Ammon's horn (tissue), 1 donor: ENCODE measurements at regions not wholly inside any gene's neighbourhood (a gene's known extent, or its start where the extent isn't known, plus 50 kb on each side); places are given as distances from the start of the nearest gene placed in this dataset.
"Not testable (repeated sequence)": the region's sequence is repeated elsewhere in the genome, so short reads cannot be mapped to it uniquely, and the experiment has no call there.

Experiments
- DNase-seq: peaks from one replicate; pipeline ENCODE4 v3.0.0-alpha.2; 2016; ENCODE audit warnings: low spot score

DNA sequence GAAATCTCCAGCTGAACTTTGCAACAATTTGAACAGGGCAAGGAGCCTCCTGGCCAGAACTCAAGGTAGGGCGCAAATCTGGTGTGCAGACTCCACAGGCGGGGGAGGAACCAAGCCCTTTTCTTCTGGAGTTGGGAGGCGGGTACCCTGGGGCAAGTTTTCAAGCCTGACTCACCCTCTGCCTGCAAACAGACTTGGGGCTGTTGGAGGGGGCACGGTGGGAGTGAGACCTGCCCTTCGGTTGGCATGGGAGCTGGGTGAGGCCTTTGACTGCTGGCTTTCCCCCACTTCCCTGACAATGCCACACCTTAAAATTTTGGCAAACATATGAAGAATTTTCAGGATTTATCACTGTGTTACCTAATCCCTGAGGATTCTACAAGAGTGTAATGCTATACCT is 709.8 kb upstream of the DIAPH2 start:
- DNase-seq: no peak

DNA sequence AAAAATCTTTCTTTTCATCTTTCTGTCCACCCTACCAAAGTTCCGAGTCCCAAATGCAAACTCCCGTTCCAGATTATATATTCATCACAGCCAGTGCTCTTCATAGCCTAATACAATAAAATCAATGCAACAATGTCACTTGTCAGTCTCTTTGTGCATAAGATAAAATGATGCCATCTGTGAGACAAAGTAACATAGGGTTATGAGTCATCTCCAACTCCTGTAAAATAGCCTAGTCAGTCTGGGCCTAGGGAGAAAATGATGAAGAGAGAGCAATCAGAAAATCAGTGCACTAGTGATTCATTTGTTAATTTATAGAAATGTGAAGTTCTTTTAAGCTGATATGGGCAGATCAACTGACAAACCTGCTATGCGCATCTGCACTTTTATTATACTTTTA is 689.1 kb upstream of the DIAPH2 start:
- DNase-seq: peak; percentile 2

DNA sequence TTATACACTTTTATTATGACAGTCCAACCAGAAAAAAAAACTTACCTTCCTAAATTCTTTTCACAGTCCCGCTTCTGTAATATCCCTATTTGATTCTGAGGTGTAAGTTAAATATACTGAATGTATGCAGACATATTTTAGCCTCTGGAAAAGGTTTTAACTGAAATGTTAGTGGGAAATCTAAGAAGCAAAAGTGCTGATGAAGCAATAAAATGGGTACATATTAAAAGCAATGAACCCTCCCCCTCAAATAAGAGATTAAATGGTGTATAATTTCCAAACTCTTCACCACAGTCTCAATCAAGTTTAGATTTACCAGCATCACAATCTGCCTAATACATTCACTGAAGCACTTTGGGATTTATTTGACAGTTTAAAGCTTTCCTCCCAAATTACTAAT is 688.3 kb upstream of the DIAPH2 start:
- no peak for DNase-seq

DNA sequence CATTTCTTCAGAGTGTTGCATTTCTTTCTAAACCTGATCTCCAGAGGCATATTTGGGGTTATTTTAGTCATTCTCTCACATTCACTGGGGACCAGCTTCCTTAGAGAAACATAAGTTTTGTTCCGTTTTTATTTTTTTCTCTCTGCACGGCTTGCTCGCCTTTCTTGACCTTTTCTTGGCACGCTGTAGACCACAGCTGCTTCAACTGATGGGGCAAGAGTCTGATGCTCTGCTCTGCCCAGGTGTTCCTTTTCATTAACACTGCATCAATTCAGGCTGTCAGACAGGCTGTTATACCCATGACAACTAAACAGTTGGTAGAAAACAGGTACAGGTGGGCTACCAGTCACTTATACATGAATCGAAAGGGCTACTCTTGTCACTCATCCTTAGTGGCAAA is 682.2 kb upstream of the DIAPH2 start:
- no peak for DNase-seq

DNA sequence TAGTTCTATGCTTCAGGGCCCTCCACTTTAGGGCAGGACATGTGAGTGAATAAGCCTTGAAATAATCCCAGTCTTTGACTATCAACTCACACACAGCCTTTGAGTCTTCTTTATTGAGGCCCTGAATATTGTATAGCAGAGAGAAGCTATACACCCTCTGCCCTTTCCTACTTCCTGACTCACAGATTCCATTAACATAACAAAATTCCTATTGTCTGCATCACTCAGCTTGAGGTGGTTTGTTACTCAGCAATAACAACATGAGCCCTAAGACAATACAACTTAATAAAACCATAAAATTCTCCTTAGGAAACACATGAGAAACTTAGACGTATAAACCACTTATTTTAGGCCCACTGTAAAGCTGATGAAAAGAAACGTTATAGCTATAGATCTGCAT is 680.3 kb upstream of the DIAPH2 start:
- DNase-seq: no peak

DNA sequence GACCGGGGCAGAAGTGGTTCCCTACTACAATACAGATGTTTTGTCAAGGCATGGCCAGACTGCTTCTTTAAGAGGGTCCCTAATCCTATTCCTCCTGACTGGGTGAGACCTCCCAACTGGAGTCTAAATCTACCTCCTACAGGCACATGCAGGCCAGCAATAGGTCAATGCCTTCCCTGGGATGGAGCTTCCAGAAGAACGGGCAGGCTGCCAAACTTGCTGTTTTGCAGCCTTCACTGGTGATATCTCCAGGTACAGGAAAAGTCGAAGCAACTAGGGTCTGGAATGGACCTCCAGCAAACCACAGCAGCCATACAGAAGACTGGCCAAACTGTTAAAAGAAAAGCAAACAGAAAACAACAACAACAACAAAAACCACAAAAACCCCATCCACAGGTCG is 678.4 kb upstream of the DIAPH2 start:
- no peak for DNase-seq

DNA sequence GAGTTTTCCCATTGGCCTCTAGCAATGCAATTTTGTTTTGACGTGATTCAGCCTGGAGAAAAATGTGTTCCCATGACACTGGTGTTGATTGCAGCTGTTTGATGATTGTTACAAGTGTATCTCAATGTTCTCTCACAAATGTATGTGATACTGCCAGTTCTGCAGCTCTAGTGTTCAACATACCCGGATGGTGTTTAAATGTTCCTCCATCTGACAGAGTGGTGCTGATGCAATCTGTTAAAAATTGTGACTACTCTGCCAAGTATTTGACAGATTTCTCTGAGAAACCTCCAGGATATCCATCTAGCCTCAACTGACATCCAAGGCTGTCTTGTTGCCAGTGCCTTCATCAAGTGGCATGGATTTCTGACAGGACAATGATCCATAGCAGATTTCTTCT is 657.2 kb upstream of the DIAPH2 start:
- peak; percentile 24 for DNase-seq

DNA sequence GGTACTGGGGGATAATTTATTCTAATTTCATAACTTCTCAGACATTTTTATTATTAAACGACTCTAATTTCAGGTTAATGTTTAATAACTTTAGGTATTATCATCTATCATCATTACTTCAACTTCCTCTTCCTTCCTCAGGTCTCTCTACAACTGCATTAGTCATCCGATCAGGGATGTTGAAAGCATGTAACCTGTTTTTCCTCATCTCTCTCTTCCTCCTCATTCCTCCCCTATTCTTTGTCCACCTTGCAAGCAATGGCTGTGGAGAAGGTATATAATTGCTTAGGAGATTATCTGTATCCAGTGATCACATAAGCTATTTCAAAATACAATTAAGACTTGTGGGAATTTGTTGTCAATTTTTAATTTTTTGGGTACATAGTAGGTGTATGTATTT is 632.6 kb upstream of the DIAPH2 start:
- DNase-seq: no peak

DNA sequence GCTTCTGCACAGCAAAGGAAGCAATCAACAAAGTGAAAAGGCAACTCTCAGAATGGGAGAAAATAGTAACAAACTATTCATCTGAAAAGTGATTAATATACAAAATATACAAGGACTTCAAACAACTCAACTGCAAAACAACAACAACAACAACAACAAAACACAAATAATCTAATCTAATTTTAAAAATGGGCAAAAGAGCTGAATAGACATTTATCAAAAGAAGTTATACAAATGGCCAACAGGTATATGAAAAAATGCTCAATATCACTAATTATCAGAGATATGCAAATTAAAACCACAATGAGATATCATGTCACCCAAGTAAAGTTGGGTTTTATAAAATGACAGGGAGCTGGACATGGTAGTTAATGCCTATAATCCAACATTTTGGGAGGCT is 602.8 kb upstream of the DIAPH2 start:
- DNase-seq: no peak

DNA sequence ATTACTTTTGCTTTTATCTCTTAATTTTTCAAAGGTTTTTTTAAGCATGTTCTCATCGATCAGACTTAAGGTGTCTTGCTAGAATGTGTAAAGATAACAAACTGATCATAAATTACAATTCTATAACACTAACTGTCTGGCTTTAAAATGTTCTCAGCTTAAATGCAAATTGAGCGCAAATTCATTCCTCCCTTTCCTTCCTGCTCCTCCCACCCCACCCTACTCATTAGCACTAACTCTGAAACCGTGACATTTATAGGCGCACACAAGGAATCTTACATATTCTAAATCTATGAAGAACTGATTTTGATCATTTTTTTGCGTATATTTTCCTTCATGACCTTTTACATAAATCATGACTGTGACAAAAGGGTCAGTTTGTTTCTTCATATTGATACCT is 590.0 kb upstream of the DIAPH2 start:
- no peak for DNase-seq

DNA sequence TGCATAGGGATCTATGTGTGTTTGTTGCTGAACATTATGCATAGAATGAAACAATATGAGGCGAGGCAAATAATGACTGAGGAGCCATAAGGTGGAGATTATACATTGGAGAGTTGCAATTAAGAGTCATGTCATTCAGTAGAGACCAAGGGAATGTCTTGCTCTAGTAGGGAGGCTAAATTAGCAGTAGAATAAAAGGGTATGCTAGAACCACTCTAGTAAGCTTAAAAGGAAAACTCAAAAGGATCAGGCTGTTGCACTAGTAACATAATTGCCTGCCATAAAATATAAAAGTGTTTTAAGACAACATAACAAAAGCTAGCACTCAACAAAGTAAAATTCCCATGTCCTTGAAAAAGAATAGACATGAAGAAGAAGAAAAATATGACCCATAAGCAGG is 586.2 kb upstream of the DIAPH2 start:
- DNase-seq: no peak

DNA sequence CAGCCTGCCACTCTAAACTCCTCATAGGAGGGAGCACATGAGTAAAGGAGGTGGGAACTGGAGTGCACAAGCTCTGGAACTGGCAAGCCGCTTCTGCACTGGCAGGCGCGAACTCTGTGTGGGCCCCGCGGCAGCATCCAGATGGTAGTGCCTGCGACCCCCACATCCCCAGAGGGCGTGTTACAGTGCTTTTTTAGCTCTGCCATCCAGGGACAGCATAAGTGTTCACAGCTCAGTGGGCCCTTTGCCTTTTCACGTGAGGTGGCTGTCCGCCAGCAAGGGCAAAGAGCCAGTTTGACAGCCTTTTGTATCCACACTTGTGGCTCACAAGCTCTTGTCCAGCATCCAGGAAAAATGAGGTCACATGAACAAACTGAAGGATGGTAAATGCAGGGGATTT is 581.6 kb upstream of the DIAPH2 start:
- peak; percentile 13 for DNase-seq

DNA sequence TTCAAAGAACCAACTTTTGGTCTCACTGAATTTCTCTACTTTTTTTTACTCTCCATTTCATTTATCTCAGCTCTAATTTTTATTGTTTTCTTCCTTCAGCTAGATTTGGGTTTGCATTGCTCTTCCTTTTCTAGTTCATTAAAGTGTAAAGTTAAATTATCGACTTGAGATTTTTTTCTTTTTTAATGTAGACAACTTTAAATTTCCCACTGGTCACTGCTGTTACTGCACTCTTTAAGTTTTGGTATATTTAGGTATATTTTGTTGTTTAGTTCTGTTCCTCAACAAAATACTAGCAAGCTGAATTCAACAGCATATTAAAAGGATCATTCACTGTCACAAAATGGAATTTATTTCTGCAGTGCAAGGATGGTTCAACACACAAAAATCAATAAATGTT is 572.0 kb upstream of the DIAPH2 start:
- no peak for DNase-seq

DNA sequence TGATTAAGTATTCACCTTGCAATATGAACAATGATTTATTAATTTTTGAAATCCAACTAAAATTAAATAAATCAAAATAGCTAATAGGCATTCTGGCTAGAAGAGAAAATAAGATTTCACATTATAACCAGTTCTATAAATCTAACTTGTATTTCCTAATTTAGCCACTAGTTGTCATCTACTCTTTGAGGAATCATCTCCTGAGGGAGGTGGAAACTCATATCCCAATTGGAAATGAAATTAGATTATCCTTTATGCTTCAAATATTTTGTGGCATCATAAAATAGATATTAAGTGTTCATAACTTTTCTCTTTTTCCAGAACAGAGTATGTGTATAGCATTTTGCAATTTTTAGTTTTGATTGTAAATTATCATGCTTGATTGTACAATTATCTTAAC is 558.5 kb upstream of the DIAPH2 start:
- no peak for DNase-seq

DNA sequence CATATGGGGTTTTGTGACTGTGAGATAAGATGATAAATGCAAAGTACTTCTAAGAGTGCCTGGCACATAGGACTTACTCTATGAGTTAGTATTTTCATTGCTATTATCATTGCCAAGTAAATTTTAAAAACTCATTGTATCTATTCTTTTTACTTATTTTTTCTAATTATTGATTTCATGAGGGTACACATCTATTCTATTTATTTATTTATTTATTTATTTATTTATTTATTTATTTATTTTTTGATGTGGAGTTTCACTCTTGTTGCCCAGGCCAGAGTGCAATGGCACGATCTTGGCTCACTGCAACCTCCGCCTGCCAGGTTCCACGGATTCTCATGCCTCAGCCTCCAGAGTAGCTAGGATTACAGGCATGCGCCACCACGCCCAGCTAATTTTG is 556.6 kb upstream of the DIAPH2 start:
- not testable (repeated sequence) for DNase-seq

DNA sequence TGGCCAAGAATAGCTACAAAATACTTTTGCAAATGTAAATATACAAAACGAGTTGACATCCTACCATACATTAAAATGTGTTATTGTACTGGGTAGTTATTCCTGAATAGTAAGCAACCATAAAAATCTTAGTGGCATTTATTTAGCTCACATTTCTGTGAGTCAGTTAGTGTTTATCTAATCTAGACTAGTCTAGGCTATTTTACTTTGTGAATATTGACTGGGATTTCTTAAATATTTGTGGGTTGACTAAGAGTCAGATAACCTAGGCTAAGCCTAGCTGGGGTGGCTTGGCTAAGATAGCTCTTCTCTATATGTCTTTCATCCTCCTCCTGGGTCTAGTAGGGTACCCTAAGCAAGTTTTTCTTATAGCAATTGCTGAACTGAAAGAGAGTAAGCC is 543.8 kb upstream of the DIAPH2 start:
- no peak for DNase-seq

DNA sequence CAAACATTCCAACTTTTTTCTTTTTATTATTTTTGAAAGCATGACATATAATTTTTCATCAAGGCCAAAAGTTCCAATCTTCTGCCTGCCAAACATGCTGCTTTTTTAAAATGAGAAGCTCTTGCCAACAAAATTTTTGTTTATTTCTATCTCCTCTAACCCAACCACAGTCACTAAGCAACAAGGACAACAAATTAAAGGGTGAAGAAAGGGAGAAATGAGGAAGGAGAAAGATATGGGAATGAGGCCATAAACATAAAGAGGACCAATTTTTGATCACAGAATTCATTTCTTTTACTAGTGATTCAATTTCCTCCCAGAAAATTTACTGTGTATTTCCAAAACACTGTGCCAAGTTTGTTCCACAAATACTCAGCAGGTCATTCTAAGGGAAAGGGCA is 537.0 kb upstream of the DIAPH2 start:
- DNase-seq: no peak

DNA sequence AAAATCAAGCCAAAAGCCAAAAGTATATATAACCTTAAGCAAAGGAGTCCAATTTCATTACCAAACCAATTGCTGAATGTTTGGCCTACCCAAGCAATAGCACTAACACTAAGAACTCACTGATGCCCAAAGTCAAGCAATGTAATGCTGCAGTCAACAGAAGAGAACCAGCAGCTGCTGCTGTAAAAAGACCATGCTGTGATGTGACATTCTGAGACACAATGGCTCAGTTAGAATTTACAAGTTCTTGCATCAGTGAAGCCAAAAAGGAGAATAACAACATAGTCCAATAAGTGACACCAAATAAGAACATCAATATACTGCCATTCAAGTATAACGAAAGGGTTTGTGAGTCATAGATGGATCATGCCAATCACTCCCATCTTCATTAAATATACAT is 514.0 kb upstream of the DIAPH2 start:
- DNase-seq: no peak

DNA sequence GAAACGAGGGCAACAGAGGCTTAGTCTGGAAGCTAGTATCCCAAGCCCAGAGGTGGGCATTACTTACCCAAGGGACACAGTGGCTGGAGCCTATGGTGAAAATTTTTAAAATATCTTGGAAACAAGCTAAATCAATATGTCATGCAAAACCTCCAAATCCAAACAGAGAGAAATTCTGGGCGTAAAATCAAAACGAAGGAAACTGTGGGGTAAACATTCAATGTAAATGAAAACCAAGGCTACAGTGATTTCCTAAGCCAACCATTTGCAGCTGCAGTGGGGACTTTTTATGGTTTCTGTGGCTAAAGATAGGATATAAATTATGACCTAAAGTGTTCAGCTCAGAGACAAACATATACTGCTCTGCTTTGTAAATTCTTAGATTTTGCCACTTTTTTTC is 507.7 kb upstream of the DIAPH2 start:
- DNase-seq: no peak

DNA sequence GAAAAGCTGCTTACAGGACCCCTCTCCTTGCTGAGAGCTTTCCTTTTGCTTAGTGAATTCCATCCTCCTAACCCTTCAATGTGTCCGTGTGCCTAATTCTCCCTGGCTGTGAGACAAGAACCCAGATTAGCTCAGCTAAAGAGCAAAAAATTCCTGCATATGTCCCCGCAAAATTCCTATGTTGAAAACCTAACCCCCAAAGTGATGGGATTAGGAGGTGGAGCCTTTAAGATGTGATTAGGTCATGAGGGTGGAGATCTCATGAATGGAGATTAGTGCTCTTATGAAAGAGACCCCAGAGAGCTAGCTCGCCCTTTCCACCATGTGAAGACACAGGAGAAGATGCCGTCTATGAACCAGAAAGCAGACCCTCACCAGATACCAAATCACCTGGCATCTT is 503.0 kb upstream of the DIAPH2 start:
- DNase-seq: no peak

DNA sequence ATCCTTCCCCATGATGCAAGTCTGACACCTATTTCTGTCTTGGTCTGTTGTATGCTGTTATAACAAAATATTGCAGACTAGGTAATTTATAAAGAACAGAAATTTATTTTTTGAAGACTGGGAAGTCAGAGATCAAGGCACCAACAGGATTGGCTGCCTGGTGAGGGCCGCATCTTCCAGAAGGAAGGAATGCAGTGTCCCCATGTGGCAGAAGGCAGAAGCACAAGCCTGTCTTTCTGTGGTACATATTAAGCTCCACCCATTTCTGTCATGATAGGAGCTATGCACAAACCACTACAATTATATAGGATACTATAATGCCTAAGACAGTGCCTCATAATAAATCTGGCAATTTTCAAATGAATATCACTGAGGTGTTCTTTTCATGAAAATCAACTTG is 502.3 kb upstream of the DIAPH2 start:
- no peak for DNase-seq

DNA sequence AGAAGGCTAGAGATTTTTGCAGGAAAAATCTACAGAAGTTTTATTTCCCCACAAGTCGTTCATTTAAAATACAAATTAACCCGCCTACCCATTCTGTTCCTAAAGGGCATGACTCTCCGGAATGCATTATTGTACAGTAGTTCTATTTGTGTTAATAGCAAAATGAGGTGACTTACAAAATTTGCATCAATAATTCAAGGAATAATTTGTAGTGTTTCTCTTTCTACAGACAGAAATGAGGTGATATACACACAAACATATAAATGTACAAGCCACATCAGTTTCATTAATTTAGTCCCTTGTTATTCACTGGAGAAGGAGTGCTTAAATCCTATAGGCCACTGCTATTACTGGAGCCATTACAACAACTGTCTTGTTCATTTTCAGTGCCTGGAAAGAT is 501.3 kb upstream of the DIAPH2 start:
- DNase-seq: no peak

DNA sequence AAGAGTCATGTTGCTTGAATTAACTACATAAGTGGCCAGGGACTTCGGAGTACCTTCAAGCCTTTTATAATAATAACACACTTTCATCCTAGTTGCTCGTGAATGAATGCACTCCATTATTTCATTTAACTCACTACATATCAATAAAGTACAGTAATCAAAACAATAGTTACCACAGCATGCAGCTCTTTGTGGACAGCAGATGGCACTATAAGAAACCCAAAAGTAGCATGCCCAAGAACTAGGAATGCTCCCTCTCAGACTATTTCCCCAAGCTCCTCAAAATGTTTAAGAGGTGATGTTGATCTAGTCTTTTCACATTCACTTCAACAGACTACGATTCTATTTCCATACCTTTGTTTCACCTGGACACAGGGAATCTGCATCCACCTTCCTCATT is 500.8 kb upstream of the DIAPH2 start:
- no peak for DNase-seq

DNA sequence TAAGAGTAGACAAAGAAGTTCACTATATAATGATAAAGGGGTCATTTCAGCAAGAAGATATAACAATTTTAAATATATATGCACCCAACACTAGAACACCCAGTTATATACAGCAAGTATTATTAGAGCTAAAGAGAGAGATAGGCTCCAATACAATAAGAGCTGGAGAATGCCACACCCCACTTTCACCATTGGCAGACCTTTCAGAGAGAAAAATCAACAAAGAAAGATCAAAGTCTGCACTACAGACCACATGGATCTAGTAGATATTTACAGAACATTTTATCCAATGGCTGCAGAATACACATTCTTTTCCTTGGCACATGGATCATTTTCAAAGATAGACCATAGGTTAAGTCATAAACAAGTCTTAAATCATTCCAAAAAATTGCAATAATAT is 479.7 kb upstream of the DIAPH2 start:
- no peak for DNase-seq

DNA sequence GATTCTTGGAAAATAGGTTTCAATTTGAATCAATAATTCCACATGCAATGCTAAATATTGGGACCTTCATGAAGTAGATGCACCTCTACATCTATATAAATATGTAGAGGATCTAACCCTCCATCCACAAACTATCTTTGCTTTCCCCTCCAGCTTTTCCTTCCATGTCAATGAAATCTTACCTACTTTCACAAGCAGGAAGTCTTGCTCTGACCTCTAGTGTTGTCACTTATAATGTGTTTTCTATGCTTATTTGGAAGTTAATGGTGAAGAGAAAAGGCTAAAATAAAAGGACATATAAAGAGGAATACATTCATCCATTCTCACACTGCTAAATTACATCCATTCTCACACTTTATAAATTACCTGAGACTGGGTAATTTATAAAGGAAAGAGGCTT is 472.7 kb upstream of the DIAPH2 start:
- DNase-seq: no peak
